Psoas muscle (tissue), 7 donors: ENCODE measurements at regions not wholly inside any gene's neighbourhood (a gene's known extent, or its start where the extent isn't known, plus 50 kb on each side); places are given as distances from the start of the nearest gene placed in this dataset.

Experiments
- ATAC-seq, 4 donors: fragments of 200-7000 bp; cut with Tn5 transposase; one replicate each; pipeline ENCODE4 v1.9.1; 2020; ENCODE audit warnings: moderate library complexity in 3 of 4, mild to moderate bottlenecking in 2 of 4
- DNase-seq, 2 donors: peaks; one replicate each; pipeline ENCODE4 v3.0.0-alpha.2; 2020
- H3K27ac ChIP-seq: fragments of 200-600 bp; one replicate; pipeline ENCODE4 v1.8.0; 2022
- H3K27me3 ChIP-seq, 3 donors: fragments of 200-600 bp in 1 of 3; one replicate each; pipeline versions ENCODE4 v1.6.1 to v1.8.0; 2013 to 2022; ENCODE audit warnings: low read length in 2 of 3, mild to moderate bottlenecking in 2 of 3, moderate library complexity in 1 of 3; ENCODE audit not compliant: insufficient read depth in 3 of 3
- H3K36me3 ChIP-seq, 2 donors: fragments of 200-600 bp in 1 of 2; one replicate each; pipeline versions ENCODE4 v1.6.1 to v1.8.0; 2013 to 2022; ENCODE audit warnings: low read depth in 1 of 2, mild to moderate bottlenecking in 1 of 2, moderate library complexity in 1 of 2; ENCODE audit not compliant: insufficient read depth in 1 of 2
- H3K4me1 ChIP-seq: fragments of 200-600 bp; one replicate; pipeline ENCODE4 v1.8.0; 2022
- H3K4me3 ChIP-seq: fragments of 200-600 bp; one replicate; pipeline ENCODE4 v1.8.0; 2022; ENCODE audit warnings: mild to moderate bottlenecking
- H3K9me3 ChIP-seq: fragments of 200-600 bp; one replicate; pipeline ENCODE4 v1.8.0; 2022
- WGBS, 3 donors: extraction: QIAGEN DNeasy Blood & Tissue Kit; methylation state at CpG; one replicate each; pipeline versions ENCODE4 v1.1.6 to v1.1.7; 2013; 5-methylcytosine and 5-hydroxymethylcytosine counted together
- intact Hi-C, 2 donors: fragments of 100-400 bp; cut with DNase I; formaldehyde crosslinking; loops; one replicate each; pipeline versions ENCODE4 v1.11.0 to v1.14.2; 2022
- TF ChIP-seq, protein P1 (sequence below): fragments of 200-600 bp; IDR thresholded peaks from one replicate; pipeline ENCODE4 v1.8.0; 2022; ENCODE audit warnings: antibody characterized with exemption
- donor health status: healthy with polysubstance abuse.
- donor health status: DM: no; HTN: no; CAD: no; lungs with moderate emphysema.
- donor health status: Bipolar disorder and iron deficiency.
- donor health status: healthy.
- donor health status: DM: yes; HTN: yes; CAD: no.
- donor health status: DM: no; HTN: no; CAD: no.
- donor health status: DM: yes; HTN: yes; CAD: no.

DNA sequence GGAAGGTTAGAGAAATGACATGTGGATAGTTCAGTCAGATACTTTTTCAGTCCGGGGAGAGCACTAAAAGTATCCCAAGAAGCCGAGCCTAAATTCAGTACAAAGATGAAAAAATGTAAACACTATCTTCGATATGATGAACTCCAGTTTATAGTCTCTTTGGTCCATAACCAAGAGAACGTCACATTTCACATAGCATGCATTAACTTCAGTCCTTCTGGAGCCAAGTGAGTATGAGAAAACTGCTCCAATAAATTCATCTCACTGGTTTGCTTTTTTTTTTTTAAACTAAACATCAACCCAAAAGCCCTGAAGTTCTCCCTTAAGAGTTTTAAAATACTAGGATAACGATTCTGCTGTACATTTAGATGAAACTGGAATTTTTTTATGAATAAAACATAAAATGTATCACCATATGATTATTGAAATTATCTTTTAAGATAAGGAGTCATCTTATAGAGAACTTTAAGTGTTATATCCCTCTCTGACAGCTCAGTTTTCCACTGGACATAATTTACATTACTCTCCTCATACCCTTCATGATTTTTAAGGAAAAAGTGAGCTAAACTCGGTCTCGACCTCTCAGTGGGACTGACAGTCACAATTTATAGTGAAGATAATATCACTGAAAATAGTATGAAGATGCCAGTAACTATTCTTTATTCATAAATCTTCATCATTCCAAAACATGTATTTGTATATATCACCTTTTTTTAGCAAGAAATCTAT lies 841.5 kb upstream of the FLRT2 start:
- TF ChIP-seq, protein P1, sequence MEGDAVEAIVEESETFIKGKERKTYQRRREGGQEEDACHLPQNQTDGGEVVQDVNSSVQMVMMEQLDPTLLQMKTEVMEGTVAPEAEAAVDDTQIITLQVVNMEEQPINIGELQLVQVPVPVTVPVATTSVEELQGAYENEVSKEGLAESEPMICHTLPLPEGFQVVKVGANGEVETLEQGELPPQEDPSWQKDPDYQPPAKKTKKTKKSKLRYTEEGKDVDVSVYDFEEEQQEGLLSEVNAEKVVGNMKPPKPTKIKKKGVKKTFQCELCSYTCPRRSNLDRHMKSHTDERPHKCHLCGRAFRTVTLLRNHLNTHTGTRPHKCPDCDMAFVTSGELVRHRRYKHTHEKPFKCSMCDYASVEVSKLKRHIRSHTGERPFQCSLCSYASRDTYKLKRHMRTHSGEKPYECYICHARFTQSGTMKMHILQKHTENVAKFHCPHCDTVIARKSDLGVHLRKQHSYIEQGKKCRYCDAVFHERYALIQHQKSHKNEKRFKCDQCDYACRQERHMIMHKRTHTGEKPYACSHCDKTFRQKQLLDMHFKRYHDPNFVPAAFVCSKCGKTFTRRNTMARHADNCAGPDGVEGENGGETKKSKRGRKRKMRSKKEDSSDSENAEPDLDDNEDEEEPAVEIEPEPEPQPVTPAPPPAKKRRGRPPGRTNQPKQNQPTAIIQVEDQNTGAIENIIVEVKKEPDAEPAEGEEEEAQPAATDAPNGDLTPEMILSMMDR: no peak
- no peaks in the 10 kb centered on the region for H3K36me3 ChIP-seq
- no peaks in the 10 kb centered on the region for H3K27me3 ChIP-seq
- WGBS, 3 donors: 70 to 73% (median 70%) methylated on average over 7 of the region's 7 CpGs
- H3K9me3 ChIP-seq: no peaks in the 10 kb centered on the region
- no peaks in the 10 kb centered on the region for H3K4me1 ChIP-seq
- no peak for DNase-seq
- H3K4me3 ChIP-seq: no peak overlapping the region
- ATAC-seq: no peak
- intact Hi-C loops: no loop called here
- H3K27ac ChIP-seq: no peak overlapping the region

DNA sequence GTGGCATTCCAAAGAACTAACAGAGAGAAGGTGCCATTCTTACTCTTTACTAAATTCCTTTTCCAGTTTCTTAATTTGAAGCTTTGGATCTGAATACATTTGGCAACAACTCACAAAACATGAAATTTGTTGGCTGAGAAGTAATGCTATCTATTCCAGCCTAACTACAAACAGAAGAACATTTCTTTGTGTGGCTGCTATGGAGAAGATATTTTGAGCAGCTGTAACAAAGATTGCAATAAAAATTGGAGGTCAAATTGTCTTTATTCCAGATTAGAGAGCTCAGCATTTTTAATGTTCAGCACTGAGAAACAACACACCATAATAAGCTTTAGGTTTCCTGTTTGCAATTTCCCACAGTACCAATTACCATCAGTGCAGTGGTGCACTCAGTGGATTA lies 835.8 kb upstream of the FLRT2 start:
- H3K27me3 ChIP-seq: no peaks in the 10 kb centered on the region
- H3K9me3 ChIP-seq: no peaks in the 10 kb centered on the region
- intact Hi-C loops: no loop called here
- TF ChIP-seq, protein P1: no peak
- H3K4me3 ChIP-seq: no peak overlapping the region
- H3K27ac ChIP-seq: no peak overlapping the region
- H3K4me1 ChIP-seq: no peaks in the 10 kb centered on the region
- DNase-seq (no peak), ATAC-seq (no peak)
- no peaks in the 10 kb centered on the region for H3K36me3 ChIP-seq

DNA sequence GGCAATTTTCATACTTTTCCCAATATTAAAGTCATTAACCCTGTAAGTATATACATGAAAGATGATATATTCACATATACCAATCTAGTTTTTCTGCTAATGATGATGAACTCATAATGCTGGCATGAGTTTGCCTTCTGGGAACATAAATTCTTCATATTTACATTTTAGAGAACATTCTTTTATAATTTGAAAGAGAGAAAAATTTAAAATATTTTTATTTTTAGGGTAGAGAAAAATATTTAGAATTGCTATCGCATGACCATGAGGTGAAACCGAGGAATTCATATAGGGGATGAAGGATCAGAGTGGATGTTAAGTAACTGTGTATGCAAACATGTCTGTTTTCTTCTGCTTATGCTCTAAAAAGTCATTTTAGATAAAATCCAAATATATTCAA lies 825.3 kb upstream of the FLRT2 start:
- no peaks in the 10 kb centered on the region for H3K4me1 ChIP-seq
- no peak for ATAC-seq
- no peaks in the 10 kb centered on the region for H3K9me3 ChIP-seq
- no peaks in the 10 kb centered on the region for H3K36me3 ChIP-seq
- H3K27ac ChIP-seq: no peak overlapping the region
- no peak overlapping the region for H3K4me3 ChIP-seq
- intact Hi-C loops: no loop called here
- no peaks in the 10 kb centered on the region for H3K27me3 ChIP-seq
- DNase-seq: no peak
- TF ChIP-seq, protein P1: no peak
- WGBS, 3 donors: 95 to 97% (median 95%) methylated on average over 2 of the region's 2 CpGs

DNA sequence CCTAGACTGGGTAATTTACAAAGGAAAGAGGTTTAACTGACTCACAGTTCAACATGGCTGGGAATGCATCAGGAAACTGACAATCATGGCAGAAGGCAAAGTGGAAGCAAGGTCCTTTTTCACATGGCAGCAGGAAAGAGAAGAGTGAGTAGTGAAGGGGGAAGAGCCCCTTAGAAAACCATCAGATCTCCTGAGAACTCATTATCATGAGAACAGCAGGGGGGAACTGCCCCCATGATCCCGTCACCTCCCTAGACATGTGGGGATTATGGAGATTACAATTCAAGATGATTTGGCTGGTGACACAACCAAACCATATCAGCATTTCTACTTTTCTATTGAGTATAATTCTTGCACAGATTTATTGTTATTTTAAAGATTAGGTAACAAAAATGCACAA lies 822.1 kb upstream of the FLRT2 start:
- no peak for ATAC-seq
- Histone ChIP-seq H3K36me3 (no peaks in the 10 kb centered on the region), H3K4me3 (no peak overlapping the region), H3K27ac (no peak overlapping the region), H3K4me1 (no peaks in the 10 kb centered on the region), H3K9me3 (no peaks in the 10 kb centered on the region), H3K27me3 (no peaks in the 10 kb centered on the region)
- intact Hi-C loops: no loop called here
- WGBS, 3 donors: 81 to 85% (median 82%) methylated on average over 1 of the region's 1 CpG
- TF ChIP-seq, protein P1: no peak
- no peak for DNase-seq

DNA sequence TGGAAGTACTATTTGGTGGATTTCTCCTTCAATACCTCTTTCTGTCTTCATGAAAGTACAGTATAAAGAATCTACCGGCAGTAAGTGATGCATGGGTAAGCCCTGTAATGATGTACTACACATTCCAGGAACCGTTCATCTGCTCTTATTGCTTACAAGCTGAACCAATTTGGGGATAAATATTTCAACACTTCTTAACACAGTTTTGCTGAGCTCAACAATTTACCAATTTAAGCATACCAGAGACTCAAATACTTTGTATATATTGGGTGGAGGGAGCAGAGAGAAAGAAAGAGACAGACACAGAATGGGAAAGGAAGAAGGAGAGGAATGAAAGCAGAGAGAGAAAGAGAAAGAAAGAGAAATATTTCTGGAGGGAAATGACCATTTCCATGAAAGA lies 821.1 kb upstream of the FLRT2 start:
- Histone ChIP-seq H3K36me3 (no peaks in the 10 kb centered on the region), H3K9me3 (no peaks in the 10 kb centered on the region), H3K27me3 (no peaks in the 10 kb centered on the region), H3K27ac (no peak overlapping the region), H3K4me1 (no peaks in the 10 kb centered on the region), H3K4me3 (no peak overlapping the region)
- TF ChIP-seq, protein P1: no peak
- ATAC-seq (no peak), DNase-seq (no peak)
- intact Hi-C loops: no loop called here
- 18 to 23% (median 21%) methylated on average over 2 of the region's 2 CpGs for WGBS, 3 donors
